ENCODE measurements at regions not wholly inside any gene's neighbourhood (a gene's known extent, or its start where the extent isn't known, plus 50 kb on each side); places are given as distances from the start of the nearest gene placed in this dataset.

GRCh38 chr9:118463419-118463818 is 759.2 kb downstream of the TLR4 start:
- no peak for ATAC-seq

DNA sequence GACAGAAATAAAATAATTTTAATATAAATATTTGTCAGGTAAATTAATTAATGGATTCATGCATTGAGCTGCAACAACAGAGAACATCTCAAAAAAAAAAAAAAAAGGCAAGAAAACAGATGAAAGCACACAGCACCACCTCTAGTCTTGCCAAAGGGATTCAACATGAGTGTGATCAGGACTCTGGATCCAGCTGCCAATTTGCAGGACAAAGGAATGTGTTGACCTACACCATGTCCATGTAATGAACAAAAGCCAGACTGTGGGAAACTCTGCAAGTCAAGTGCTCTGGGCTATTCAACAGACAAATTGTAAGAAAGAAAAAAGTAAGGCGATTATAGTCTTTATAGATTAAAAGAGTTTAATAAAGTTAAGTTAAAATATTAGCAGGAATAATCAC is 769.3 kb downstream of the TLR4 start:
- Mint-ChIP-seq H3K36me3 (no peaks in the 10 kb centered on the region), H3K4me3 (no peak overlapping the region), H3K27me3 (ENCODE audit: low read depth) (no peaks in the 10 kb centered on the region), H3K27ac (no peak overlapping the region; the same call in 1 of the 2 replicates), H3K4me1 (peaks cover 15% of the 10 kb centered on the region), H3K9me3 (no peaks in the 10 kb centered on the region)
- DNase-seq (ENCODE audit: low spot score) (peak; percentile 16), ATAC-seq (peak; percentile 98)
- ChIA-PET CTCF (no interaction called here), POLR2A (no interaction called here)
- no peak for TF ChIP-seq ATF1 (CRISPR knock-in tag; IDR thresholded peaks at IDR 0.05)
- TF ChIP-seq, protein P1, sequence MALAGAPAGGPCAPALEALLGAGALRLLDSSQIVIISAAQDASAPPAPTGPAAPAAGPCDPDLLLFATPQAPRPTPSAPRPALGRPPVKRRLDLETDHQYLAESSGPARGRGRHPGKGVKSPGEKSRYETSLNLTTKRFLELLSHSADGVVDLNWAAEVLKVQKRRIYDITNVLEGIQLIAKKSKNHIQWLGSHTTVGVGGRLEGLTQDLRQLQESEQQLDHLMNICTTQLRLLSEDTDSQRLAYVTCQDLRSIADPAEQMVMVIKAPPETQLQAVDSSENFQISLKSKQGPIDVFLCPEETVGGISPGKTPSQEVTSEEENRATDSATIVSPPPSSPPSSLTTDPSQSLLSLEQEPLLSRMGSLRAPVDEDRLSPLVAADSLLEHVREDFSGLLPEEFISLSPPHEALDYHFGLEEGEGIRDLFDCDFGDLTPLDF (CRISPR knock-in tag; IDR thresholded peaks at IDR 0.05), result no peak
- TF ChIP-seq HMGA2 (CRISPR knock-in tag; IDR thresholded peaks at IDR 0.05), result no peak
- no peak for TF ChIP-seq TP53 (CRISPR knock-in tag; IDR thresholded peaks at IDR 0.05)
- TF ChIP-seq NR3C1 (CRISPR knock-in tag; conservative IDR thresholded peaks at IDR 0.05; ENCODE audit: low read depth), result no peak
- TF ChIP-seq, protein P2, sequence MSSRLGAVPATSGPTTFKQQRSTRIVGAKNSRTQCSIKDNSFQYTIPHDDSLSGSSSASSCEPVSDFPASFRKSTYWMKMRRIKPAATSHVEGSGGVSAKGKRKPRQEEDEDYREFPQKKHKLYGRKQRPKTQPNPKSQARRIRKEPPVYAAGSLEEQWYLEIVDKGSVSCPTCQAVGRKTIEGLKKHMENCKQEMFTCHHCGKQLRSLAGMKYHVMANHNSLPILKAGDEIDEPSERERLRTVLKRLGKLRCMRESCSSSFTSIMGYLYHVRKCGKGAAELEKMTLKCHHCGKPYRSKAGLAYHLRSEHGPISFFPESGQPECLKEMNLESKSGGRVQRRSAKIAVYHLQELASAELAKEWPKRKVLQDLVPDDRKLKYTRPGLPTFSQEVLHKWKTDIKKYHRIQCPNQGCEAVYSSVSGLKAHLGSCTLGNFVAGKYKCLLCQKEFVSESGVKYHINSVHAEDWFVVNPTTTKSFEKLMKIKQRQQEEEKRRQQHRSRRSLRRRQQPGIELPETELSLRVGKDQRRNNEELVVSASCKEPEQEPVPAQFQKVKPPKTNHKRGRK (CRISPR knock-in tag; IDR thresholded peaks at IDR 0.05; ENCODE audit: borderline replicate concordance), result no peak
- no peak for TF ChIP-seq SOX15 (CRISPR knock-in tag; IDR thresholded peaks at IDR 0.05)
- TF ChIP-seq NFATC4 (CRISPR knock-in tag; IDR thresholded peaks at IDR 0.05), result no peak
- TF ChIP-seq ZNF396 (CRISPR knock-in tag; IDR thresholded peaks at IDR 0.05; ENCODE audit: borderline replicate concordance), result no peak

More at GRCh38 chr9:118463419-118463818, 759.2 kb downstream of the TLR4 start:
- no peaks in the 10 kb centered on the region for H3K4me1 Mint-ChIP-seq
- H3K27me3 Mint-ChIP-seq (ENCODE audit: low read depth), result no peaks in the 10 kb centered on the region
- H3K9me3 Mint-ChIP-seq, result no peaks in the 10 kb centered on the region
- DNase-seq (ENCODE audit: low spot score), result no peak
- TF ChIP-seq FOXJ3 (CRISPR knock-in tag; IDR thresholded peaks at IDR 0.05; ENCODE audit: borderline replicate concordance) (no peak), PRRX2 (CRISPR knock-in tag; IDR thresholded peaks at IDR 0.05) (no peak), CREM (CRISPR knock-in tag; IDR thresholded peaks at IDR 0.05) (no peak), E2F4 (CRISPR knock-in tag; IDR thresholded peaks at IDR 0.05; ENCODE audit: borderline replicate concordance, low read depth) (no peak), PRDM15 (CRISPR knock-in tag; IDR thresholded peaks at IDR 0.05) (no peak), ATF1 (CRISPR knock-in tag; IDR thresholded peaks at IDR 0.05) (no peak), TP53 (CRISPR knock-in tag; IDR thresholded peaks at IDR 0.05) (no peak), EMX1 (CRISPR knock-in tag; IDR thresholded peaks at IDR 0.05) (no peak), ZNF396 (CRISPR knock-in tag; IDR thresholded peaks at IDR 0.05; ENCODE audit: borderline replicate concordance) (no peak), FOXP1 (CRISPR knock-in tag; IDR thresholded peaks at IDR 0.05; ENCODE audit: borderline replicate concordance) (no peak), ESRRA (CRISPR knock-in tag; IDR thresholded peaks at IDR 0.05; ENCODE audit: borderline replicate concordance) (no peak), TEAD1 (CRISPR knock-in tag; IDR thresholded peaks at IDR 0.05) (no peak)
- TF ChIP-seq, protein P3, sequence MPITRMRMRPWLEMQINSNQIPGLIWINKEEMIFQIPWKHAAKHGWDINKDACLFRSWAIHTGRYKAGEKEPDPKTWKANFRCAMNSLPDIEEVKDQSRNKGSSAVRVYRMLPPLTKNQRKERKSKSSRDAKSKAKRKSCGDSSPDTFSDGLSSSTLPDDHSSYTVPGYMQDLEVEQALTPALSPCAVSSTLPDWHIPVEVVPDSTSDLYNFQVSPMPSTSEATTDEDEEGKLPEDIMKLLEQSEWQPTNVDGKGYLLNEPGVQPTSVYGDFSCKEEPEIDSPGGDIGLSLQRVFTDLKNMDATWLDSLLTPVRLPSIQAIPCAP (CRISPR knock-in tag; IDR thresholded peaks at IDR 0.05), result no peak
- TF ChIP-seq, protein P4, sequence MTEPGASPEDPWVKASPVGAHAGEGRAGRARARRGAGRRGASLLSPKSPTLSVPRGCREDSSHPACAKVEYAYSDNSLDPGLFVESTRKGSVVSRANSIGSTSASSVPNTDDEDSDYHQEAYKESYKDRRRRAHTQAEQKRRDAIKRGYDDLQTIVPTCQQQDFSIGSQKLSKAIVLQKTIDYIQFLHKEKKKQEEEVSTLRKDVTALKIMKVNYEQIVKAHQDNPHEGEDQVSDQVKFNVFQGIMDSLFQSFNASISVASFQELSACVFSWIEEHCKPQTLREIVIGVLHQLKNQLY (CRISPR knock-in tag; IDR thresholded peaks at IDR 0.05), result no peak
- TF ChIP-seq, protein P5, sequence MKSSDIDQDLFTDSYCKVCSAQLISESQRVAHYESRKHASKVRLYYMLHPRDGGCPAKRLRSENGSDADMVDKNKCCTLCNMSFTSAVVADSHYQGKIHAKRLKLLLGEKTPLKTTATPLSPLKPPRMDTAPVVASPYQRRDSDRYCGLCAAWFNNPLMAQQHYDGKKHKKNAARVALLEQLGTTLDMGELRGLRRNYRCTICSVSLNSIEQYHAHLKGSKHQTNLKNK (CRISPR knock-in tag; IDR thresholded peaks at IDR 0.05), result no peak
- H3K4me3 Mint-ChIP-seq, result no peak overlapping the region
- CTCF ChIA-PET, result no interaction called here
- H3K36me3 Mint-ChIP-seq, result no peaks in the 10 kb centered on the region
- H3K27ac Mint-ChIP-seq, result no peak overlapping the region
- POLR2A ChIA-PET, result no interaction called here

All from WTC11 (cell line).